GM23338 (cell line): ENCODE measurements at regions not wholly inside any gene's neighbourhood (a gene's known extent, or its start where the extent isn't known, plus 50 kb on each side); places are given as distances from the start of the nearest gene placed in this dataset.
A peak's percentile ranks its signal among the peaks of the same experiment; 100 is the strongest.

Source experiments
- ATAC-seq: fragments of 200-7000 bp; cut with Tn5 transposase; 3 replicates; pipeline ENCODE4 v1.9.1; 2020
- DNase-seq: peaks from one replicate; pipeline ENCODE4 v3.0.0-alpha.2; 2015; ENCODE audit warnings: low spot score
- H2AFZ ChIP-seq: fragments of 200-600 bp; sonication (generic); 2 replicates; pipeline ENCODE4 v1.8.0; 2016; ENCODE audit warnings: antibody characterized with exemption, mild to moderate bottlenecking, moderate library complexity
- H3F3A ChIP-seq: fragments of 200-600 bp; sonication (generic); replicated peaks from 2 replicates; pipeline ENCODE4 v1.8.0; 2017; ENCODE audit warnings: antibody characterized with exemption, mixed run types, low read depth
- H3K27ac ChIP-seq: fragments of 200-600 bp; sonication (generic); 2 replicates; pipeline ENCODE4 v1.6.1; 2016; ENCODE audit warnings: low read depth
- H3K27me3 ChIP-seq: fragments of 200-600 bp; sonication (generic); 2 replicates; pipeline ENCODE4 v1.8.0; 2016; ENCODE audit warnings: mild to moderate bottlenecking, mixed run types, moderate library complexity; ENCODE audit not compliant: insufficient read depth
- H3K36me3 ChIP-seq: fragments of 200-600 bp; sonication (generic); 2 replicates; pipeline ENCODE4 v1.8.0; 2016; ENCODE audit warnings: mild to moderate bottlenecking; ENCODE audit not compliant: insufficient read depth
- H3K4me1 ChIP-seq: fragments of 200-600 bp; sonication (generic); 2 replicates; pipeline ENCODE4 v1.8.0; 2016; ENCODE audit warnings: mild to moderate bottlenecking, moderate library complexity; ENCODE audit not compliant: insufficient read depth
- H3K4me2 ChIP-seq: fragments of 200-600 bp; sonication (generic); 2 replicates; pipeline ENCODE4 v1.7.1; 2017; ENCODE audit warnings: mixed run types
- H3K4me3 ChIP-seq: fragments of 200-600 bp; sonication (generic); 2 replicates; pipeline ENCODE4 v1.6.1; 2016; ENCODE audit warnings: mixed run types
- H3K79me2 ChIP-seq: fragments of 200-600 bp; sonication (generic); replicated peaks from 2 replicates; pipeline ENCODE4 v1.8.0; 2017; ENCODE audit warnings: mild to moderate bottlenecking; ENCODE audit not compliant: insufficient read depth
- H3K9me2 ChIP-seq: fragments of 200-600 bp; sonication (generic); 2 replicates; pipeline ENCODE4 v1.8.0; 2017; ENCODE audit not compliant: insufficient read depth
- H4K20me1 ChIP-seq: fragments of 200-600 bp; sonication (generic); replicated peaks from 2 replicates; pipeline ENCODE4 v1.8.0; 2017; ENCODE audit warnings: mild to moderate bottlenecking; ENCODE audit not compliant: insufficient read depth
- H3K27ac Mint-ChIP-seq: 2 replicates; pipeline ENCODE4 v1.8.0; 2020; ENCODE audit warnings: inconsistent platforms, mild to moderate bottlenecking, moderate library complexity, mixed read lengths
- H3K27me3 Mint-ChIP-seq: 3 replicates; pipeline ENCODE4 v1.8.0; 2022; ENCODE audit warnings: low read depth, mild to moderate bottlenecking, moderate library complexity, mixed read lengths, inconsistent platforms; ENCODE audit not compliant: insufficient read depth, poor library complexity
- H3K36me3 Mint-ChIP-seq: 3 replicates; pipeline ENCODE4 v1.8.0; 2021; ENCODE audit warnings: low read depth, mild to moderate bottlenecking, inconsistent platforms, moderate library complexity, mixed read lengths
- H3K4me1 Mint-ChIP-seq: 3 replicates; pipeline ENCODE4 v1.8.0; 2020; ENCODE audit warnings: mild to moderate bottlenecking, inconsistent platforms, mixed read lengths
- H3K4me3 Mint-ChIP-seq: 3 replicates; pipeline ENCODE4 v1.8.0; 2021; ENCODE audit warnings: moderate library complexity, mild to moderate bottlenecking, inconsistent platforms, mixed read lengths
- H3K9me3 Mint-ChIP-seq: 3 replicates; pipeline ENCODE4 v1.8.0; 2020; ENCODE audit warnings: moderate library complexity, mild to moderate bottlenecking, inconsistent platforms, mixed read lengths
- CREB1 ChIP-seq: fragments of 250-450 bp; sonication (Bioruptor Pico); IDR thresholded peaks from 2 replicates; pipeline ENCODE4 v1.5.0; 2020; ENCODE audit warnings: low read depth, mild to moderate bottlenecking, moderate library complexity
- EZH2 ChIP-seq: fragments of 200-600 bp; sonication (generic); IDR thresholded peaks from one replicate; pipeline ENCODE4 v1.8.0; 2017; ENCODE audit warnings: antibody characterized with exemption, mild to moderate bottlenecking, low read depth; ENCODE audit not compliant: unreplicated experiment
- POLR2AphosphoS5 ChIP-seq: IDR thresholded peaks from 2 replicates; pipeline ENCODE4 v1.6.1; 2016; ENCODE audit warnings: antibody characterized with exemption, low read depth
- REST ChIP-seq: IDR thresholded peaks from one replicate; pipeline ENCODE4 v1.6.1; 2018; ENCODE audit warnings: antibody characterized with exemption; ENCODE audit not compliant: unreplicated experiment
- STAT1 ChIP-seq: IDR thresholded peaks from one replicate; pipeline ENCODE4 v1.6.1; 2016; ENCODE audit warnings: antibody characterized with exemption; ENCODE audit not compliant: unreplicated experiment
- ZNF331 ChIP-seq: fragments of 250-450 bp; sonication (Bioruptor Pico); IDR thresholded peaks from 2 replicates; pipeline ENCODE4 v1.5.0; 2020; ENCODE audit warnings: low read depth, mild to moderate bottlenecking, moderate library complexity
- TF ChIP-seq, protein P1 (sequence below): fragments of 250-450 bp; sonication (Bioruptor Pico); IDR thresholded peaks from 2 replicates; pipeline ENCODE4 v1.5.0; 2020; ENCODE audit warnings: mild to moderate bottlenecking, moderate library complexity
- TF ChIP-seq, protein P2 (sequence below): IDR thresholded peaks from 2 replicates; pipeline ENCODE4 v1.6.1; 2016; ENCODE audit warnings: antibody characterized with exemption

DNA sequence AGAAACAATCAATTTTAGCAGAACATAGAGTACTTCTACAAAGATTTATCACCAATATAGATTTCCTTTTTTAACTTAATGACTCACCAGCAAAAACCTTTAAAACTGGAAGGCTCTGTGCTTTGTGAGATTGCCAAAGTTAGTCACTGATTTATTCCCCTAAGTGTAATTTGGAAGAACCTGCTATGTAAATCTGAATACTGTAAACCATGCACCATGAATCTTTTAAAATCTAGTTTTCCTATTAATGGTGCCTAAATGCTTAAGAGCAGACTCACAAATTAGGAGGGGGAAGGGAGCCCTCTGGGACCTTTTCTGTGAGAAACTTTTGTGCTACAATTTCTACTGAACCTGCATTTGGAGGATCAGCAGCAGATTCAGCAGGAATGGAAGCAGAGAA, 57.8 kb upstream of the PNRC1 start:
- Mint-ChIP-seq H3K27ac (no peak overlapping the region), H3K36me3 (no peaks in the 10 kb centered on the region), H3K4me3 (no peak overlapping the region), H3K27me3 (peaks cover 5% of the 10 kb centered on the region), H3K9me3 (no peaks in the 10 kb centered on the region), H3K4me1 (peaks cover 25% of the 10 kb centered on the region)
- DNase-seq (no peak), ATAC-seq (no peak)
- H2AFZ ChIP-seq = peak overlapping the region; percentile 38; the same call in 1 of the 2 replicates
- peaks cover 23% of the 10 kb centered on the region; the same call in 1 of the 2 replicates for H3K4me1 ChIP-seq
- no peaks in the 10 kb centered on the region for H3K27me3 ChIP-seq
- H3F3A ChIP-seq = no peaks in the 10 kb centered on the region
- H3K79me2 ChIP-seq = no peaks in the 10 kb centered on the region
- H3K36me3 ChIP-seq = no peaks in the 10 kb centered on the region
- H3K4me2 ChIP-seq = no peak overlapping the region
- H3K9me2 ChIP-seq = no peaks in the 10 kb centered on the region
- TF ChIP-seq, protein P1, sequence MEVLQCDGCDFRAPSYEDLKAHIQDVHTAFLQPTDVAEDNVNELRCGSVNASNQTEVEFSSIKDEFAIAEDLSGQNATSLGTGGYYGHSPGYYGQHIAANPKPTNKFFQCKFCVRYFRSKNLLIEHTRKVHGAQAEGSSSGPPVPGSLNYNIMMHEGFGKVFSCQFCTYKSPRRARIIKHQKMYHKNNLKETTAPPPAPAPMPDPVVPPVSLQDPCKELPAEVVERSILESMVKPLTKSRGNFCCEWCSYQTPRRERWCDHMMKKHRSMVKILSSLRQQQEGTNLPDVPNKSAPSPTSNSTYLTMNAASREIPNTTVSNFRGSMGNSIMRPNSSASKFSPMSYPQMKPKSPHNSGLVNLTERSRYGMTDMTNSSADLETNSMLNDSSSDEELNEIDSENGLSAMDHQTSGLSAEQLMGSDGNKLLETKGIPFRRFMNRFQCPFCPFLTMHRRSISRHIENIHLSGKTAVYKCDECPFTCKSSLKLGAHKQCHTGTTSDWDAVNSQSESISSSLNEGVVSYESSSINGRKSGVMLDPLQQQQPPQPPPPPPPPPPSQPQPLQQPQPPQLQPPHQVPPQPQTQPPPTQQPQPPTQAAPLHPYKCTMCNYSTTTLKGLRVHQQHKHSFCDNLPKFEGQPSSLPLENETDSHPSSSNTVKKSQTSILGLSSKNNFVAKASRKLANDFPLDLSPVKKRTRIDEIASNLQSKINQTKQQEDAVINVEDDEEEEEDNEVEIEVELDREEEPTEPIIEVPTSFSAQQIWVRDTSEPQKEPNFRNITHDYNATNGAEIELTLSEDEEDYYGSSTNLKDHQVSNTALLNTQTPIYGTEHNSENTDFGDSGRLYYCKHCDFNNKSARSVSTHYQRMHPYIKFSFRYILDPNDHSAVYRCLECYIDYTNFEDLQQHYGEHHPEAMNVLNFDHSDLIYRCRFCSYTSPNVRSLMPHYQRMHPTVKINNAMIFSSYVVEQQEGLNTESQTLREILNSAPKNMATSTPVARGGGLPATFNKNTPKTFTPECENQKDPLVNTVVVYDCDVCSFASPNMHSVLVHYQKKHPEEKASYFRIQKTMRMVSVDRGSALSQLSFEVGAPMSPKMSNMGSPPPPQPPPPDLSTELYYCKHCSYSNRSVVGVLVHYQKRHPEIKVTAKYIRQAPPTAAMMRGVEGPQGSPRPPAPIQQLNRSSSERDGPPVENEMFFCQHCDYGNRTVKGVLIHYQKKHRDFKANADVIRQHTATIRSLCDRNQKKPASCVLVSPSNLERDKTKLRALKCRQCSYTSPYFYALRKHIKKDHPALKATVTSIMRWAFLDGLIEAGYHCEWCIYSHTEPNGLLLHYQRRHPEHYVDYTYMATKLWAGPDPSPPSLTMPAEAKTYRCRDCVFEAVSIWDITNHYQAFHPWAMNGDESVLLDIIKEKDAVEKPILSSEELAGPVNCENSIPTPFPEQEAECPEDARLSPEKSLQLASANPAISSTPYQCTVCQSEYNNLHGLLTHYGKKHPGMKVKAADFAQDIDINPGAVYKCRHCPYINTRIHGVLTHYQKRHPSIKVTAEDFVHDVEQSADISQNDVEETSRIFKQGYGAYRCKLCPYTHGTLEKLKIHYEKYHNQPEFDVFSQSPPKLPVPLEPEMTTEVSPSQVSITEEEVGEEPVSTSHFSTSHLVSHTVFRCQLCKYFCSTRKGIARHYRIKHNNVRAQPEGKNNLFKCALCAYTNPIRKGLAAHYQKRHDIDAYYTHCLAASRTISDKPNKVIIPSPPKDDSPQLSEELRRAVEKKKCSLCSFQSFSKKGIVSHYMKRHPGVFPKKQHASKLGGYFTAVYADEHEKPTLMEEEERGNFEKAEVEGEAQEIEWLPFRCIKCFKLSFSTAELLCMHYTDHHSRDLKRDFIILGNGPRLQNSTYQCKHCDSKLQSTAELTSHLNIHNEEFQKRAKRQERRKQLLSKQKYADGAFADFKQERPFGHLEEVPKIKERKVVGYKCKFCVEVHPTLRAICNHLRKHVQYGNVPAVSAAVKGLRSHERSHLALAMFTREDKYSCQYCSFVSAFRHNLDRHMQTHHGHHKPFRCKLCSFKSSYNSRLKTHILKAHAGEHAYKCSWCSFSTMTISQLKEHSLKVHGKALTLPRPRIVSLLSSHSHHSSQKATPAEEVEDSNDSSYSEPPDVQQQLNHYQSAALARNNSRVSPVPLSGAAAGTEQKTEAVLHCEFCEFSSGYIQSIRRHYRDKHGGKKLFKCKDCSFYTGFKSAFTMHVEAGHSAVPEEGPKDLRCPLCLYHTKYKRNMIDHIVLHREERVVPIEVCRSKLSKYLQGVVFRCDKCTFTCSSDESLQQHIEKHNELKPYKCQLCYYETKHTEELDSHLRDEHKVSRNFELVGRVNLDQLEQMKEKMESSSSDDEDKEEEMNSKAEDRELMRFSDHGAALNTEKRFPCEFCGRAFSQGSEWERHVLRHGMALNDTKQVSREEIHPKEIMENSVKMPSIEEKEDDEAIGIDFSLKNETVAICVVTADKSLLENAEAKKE = no peak
- TF ChIP-seq EZH2 (no peak), CREB1 (no peak), STAT1 (no peak), ZNF331 (no peak), REST (no peak), POLR2AphosphoS5 (no peak)
- TF ChIP-seq, protein P2, sequence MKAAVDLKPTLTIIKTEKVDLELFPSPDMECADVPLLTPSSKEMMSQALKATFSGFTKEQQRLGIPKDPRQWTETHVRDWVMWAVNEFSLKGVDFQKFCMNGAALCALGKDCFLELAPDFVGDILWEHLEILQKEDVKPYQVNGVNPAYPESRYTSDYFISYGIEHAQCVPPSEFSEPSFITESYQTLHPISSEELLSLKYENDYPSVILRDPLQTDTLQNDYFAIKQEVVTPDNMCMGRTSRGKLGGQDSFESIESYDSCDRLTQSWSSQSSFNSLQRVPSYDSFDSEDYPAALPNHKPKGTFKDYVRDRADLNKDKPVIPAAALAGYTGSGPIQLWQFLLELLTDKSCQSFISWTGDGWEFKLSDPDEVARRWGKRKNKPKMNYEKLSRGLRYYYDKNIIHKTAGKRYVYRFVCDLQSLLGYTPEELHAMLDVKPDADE = no peak
- H3K27ac ChIP-seq = no peak overlapping the region
- H3K4me3 ChIP-seq = no peak overlapping the region
- H4K20me1 ChIP-seq = no peaks in the 10 kb centered on the region
